Epithelial cell of prostate (primary cell): ENCODE measurements at regions not wholly inside any gene's neighbourhood (a gene's known extent, or its start where the extent isn't known, plus 50 kb on each side); places are given as distances from the start of the nearest gene placed in this dataset.
"Not testable (repeated sequence)": the region's sequence is repeated elsewhere in the genome, so short reads cannot be mapped to it uniquely, and the experiment has no call there.

Experiments
- DNase-seq: peaks from one replicate; pipeline ENCODE4 v3.0.0-alpha.2; 2011; ENCODE audit warnings: low read depth, low spot score
- H3K27ac ChIP-seq: fragments of 450-650 bp; 2 replicates; pipeline ENCODE4 v1.5.1; 2017; ENCODE audit warnings: mild to moderate bottlenecking

DNA sequence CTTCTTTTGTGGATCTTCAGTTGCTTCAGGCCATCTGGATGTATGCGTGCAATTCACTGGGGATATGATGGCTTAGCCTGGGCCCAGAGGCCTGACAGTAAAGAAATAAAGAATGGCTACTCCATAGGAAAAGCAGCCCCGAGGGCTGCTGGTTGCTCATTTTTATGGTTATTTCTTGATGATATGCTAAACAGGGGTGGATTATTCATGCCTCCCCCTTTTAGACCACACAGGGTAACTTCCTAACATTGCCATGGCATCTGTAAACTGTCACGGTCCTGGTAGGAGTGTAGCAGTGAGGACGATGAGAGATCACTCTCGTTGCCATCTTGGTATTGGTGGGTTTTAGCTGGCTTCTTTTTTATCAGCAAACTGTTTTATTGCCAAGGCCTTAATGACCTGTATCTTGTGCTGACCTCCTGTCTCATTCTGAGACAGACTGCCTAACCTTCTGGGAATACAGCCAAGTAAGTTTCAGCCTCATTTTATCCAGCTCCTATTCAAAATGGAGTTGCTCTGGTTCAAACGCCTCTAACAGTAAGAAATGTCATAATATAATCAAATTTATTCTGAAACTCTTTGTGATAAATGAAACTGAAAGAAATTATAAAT lies 60.5 kb downstream of the DSEL start:
- DNase-seq, result no peak
- H3K27ac ChIP-seq, result no peak overlapping the region

DNA sequence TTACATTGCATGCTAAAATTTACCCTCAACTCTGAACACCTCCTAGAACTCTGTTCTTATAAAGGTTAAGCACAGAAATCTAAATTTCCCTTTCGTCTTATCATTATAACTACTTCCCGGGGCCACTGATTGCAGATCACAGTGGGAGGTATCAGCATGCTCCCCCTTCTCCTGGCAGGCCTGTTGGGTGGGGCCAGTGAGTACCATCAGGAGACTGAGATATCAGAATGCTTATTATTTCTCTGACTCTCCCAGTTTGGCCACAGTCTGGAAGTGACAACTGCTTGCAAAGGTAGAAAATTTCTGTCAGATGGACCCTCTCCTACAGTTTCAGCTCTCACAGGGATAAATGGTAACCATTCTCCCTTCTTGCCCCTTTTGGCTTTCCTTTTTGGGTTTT lies 62.6 kb downstream of the DSEL start:
- DNase-seq, result no peak
- H3K27ac ChIP-seq, result no peak overlapping the region

DNA sequence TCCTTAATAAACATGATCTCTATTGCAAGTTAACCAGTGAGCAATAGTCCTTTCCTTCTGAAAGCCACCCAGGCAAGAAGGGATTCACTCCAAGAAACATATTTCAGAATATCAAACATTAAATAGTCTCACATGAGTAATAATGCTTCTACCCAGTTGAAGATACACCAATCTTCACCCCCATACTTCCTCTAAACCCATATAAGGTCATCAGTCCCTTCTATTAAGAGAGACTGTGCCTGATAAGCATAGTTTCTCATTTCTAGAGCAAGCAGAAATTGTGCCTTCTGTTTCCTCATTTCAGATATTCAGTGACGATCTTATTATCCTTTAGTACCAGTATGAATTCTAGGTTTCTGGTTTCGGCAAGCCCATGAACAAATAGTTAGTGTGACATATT lies 64.6 kb downstream of the DSEL start:
- no peak for DNase-seq
- no peak overlapping the region for H3K27ac ChIP-seq

DNA sequence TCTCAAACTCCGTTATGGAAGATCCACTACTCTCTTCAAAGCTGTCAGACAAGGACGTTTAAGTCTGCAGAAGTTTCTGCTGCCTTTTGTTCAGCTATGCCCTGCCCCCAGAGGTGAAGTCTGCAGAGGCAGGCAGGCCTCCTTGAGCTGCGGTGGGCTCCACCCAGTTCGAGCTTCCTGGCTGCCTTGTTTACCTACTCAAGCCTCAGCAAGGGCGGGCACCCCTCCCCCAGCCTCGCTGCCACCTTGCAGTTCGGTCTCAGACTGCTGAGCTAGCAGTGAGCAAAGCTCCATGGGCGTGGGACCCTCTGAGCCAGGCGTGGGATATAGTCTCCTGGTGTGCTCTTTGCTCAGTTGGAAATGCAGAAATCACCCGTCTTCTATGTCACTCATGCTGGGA lies 65.4 kb downstream of the DSEL start:
- not testable (repeated sequence) for DNase-seq, H3K27ac ChIP-seq

DNA sequence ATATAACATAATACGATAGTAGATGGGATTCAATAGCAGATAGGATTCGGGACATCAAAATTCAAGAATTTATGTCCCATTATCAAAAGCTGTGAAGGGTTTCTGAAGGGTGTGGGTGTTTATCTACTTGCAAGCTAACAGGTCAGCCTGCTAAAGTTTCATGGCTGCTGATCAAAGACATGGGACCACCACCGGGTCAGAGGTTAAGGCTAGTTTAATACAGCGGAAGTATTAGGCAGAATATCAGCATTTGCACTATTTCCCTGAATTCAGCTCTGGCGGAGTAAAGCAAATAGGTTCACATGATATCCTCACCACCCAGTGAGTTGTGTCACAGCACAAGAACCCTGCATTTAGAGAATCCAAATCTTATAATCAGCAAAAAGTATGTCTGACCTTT lies 82.5 kb downstream of the DSEL start:
- no peak overlapping the region for H3K27ac ChIP-seq
- DNase-seq, result no peak

DNA sequence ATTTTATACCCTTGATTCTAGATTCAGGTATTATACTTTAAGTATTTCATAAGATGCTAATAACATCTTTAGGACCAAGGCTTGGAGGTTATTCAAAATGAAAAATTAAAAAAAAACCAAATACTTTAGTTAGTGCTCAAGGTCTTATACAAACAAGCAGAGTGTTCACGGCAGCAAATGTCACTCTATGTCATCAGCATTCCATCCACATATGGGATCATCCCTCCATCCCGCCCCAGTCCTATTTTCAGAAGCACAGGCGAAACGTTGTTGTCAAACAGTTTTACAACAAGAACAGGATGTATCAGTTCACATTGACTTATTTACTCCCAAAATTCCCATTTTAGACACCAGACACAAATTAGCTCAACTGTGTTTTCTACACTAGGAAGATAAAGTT lies 83.7 kb downstream of the DSEL start:
- H3K27ac ChIP-seq, result no peak overlapping the region
- no peak for DNase-seq

GRCh38 chr18:67428805-67429204 lies 87.7 kb downstream of the DSEL start:
- no peak for DNase-seq
- H3K27ac ChIP-seq, result no peak overlapping the region

- no peak for DNase-seq
- H3K27ac ChIP-seq, result no peak overlapping the region
Measured at GRCh38 chr18:67428158-67428557, 88.4 kb downstream of the DSEL start.

DNA sequence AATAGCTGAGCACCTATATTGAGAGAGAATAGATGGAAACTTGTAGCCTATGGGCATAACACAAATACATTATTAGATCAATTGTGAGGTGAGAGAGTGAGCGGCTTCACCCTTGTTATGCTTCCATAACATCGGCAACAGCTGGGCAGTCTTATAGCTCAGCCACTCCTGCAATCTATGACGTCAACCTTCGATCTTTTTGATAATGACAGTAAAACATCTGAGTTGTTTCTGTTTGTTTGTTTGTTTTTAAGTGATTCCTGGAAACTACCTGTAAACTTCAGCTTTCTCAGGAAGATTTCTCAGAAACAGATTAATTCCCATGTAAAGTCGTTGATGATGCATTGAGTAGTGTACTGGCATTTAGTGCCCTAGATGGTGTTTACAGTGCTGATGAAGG lies 90.0 kb downstream of the DSEL start:
- no peak for DNase-seq
- no peak overlapping the region for H3K27ac ChIP-seq

DNA sequence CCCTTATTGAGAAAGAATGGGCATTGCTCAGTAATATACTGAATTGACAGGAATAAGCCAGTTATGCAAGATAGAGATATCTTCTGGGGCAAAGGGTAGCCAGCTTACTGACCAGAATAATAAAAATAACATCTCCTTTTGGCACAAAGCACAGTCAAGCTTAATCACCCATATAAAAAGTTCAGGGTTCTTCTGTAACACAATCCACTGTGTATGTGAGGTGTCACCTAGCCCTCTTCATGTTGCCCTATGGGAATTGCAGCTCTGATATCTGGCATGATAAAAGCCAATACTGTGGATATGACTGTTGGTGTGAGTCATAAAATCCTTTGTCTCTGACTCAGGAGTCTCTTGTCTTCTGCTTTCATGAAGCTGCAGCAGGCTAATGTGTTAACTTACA lies 90.8 kb downstream of the DSEL start:
- DNase-seq, result peak; percentile 87
- peak overlapping the region; percentile 11 for H3K27ac ChIP-seq

GRCh38 chr18:67421651-67422050 lies 94.9 kb downstream of the DSEL start:
- DNase-seq, result no peak
- H3K27ac ChIP-seq, result no peak overlapping the region

- no peak overlapping the region for H3K27ac ChIP-seq
- no peak for DNase-seq
Measured at GRCh38 chr18:67417864-67418523, 98.5 kb downstream of the DSEL start.

DNA sequence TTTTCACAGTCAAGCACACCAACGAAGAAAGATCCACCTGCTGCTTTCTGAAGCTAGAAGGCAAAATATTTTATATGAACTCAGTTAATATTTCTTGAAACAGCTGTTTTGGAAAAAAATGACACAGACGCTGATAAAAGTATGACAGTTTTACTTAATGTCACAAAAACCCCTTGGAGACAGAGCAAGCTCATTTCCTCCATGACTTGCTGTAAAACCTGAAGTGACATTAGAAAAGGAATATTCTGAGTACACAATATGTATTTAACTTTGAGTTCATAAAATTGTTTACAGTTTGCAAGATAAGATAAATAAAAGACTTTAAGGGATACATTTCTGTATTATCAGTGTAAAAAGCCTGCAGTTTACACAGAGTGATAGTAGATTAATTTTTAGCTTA lies 105.4 kb downstream of the DSEL start:
- no peak for DNase-seq
- no peak overlapping the region for H3K27ac ChIP-seq

DNA sequence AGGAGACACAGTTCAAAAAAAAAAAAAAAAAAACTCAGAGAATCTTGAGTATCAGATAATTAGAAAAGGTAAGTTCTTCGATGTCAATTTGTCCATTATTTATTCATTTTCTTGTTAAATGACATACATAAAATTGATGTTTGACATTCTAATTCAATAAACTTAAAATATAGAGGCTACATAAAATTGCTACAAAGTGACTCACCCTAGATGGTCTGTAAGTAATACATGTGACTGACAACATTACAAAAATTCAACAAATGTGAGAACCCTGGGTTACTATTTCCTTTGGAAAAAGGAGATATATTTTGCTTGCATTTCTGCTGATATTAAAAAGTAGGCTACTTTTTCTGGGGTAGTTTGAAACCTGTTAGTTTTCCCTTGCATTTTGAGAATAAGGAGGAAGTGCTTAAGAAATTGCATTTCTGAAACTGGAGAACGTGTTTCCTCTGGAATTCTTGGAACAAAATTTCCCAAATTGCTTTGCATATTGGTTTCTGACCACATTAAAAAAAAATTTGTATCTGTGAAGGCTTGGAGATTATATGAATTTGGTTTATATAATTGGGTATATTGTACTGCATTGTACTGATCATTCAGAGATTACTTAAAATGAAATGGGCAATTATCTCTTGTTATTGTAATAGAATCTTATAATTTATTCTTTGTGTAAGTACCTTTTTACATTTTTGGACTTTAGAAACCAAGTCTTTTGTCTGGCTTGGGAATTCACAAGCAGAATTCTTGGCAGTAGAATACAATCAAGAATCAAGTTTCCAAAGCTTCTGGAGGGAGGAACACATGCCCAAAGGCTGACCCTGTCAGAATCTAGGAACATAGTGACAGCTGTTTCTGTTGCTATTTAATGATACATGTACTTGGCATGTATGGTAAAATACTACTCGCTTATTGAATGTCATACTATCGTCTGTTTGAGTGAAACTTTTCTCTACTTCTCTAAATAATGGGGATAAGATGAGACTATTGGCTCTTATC lies 106.1 kb downstream of the DSEL start:
- no peak overlapping the region for H3K27ac ChIP-seq
- DNase-seq, result no peak

- no peak overlapping the region for H3K27ac ChIP-seq
- no peak for DNase-seq
Measured at GRCh38 chr18:67408240-67408639, 108.3 kb downstream of the DSEL start.

DNA sequence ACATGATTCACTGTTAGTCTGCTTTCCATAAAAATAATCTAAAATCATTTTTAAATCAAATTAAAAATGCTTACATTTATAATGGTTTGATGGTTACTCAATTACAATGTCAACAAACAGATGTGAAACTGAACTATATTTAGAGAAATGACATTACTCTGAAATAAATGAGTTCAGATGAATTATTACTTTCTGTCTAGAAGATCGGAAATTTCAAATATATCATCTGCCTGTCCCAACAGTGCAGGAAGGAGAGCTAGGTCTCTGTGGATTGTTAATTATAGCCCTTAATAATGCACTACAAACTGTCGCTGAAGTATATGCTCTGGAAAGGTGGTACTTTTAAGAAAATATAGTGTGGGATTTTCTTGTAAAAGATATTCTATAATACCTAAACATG lies 109.8 kb downstream of the DSEL start:
- H3K27ac ChIP-seq, result no peak overlapping the region
- DNase-seq, result no peak

DNA sequence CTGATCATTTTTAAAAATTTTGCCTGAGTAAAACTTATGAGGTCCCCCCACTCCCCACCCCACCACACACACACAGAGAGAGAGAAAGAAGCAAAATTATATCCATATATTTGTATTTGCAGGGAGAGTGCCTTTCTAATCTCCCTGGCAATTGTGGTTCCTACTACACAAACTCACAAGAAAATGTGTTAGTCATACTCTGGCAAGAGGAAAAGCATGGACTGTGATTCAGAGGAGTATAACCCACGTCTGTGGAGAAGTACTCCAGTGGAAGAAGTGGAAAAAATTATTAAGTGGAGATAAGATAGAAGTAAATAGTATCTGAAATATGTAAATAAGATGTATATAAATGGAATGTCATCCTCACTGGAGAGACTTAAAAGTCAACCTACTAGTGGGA lies 114.0 kb downstream of the DSEL start:
- H3K27ac ChIP-seq, result no peak overlapping the region
- no peak for DNase-seq

GRCh38 chr18:67400502-67401117 lies 115.9 kb downstream of the DSEL start:
- no peak for DNase-seq

DNA sequence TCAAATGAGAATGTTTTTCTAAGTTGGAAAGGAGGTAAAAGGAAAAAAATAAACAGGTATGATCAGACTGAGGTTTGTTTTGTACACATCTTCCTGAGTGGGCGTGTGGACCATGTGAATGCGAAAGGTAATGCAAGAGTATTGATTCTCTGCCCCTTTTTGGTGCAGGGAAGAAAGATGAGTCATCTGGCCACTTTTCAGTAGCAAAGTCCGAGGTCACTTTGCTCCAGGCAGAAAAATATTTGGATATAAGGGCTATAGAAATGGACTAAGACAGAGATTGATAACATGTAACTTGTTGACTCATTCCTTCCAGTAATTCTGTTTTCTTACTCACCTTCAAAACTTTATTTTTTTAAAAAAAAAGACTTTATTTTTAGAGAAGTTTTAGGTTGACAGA lies 130.5 kb downstream of the DSEL start:
- DNase-seq, result no peak
- no peak overlapping the region for H3K27ac ChIP-seq

More at GRCh38 chr18:67400502-67401117, 115.9 kb downstream of the DSEL start:
- no peak overlapping the region for H3K27ac ChIP-seq

GRCh38 chr18:67385455-67385854 lies 131.1 kb downstream of the DSEL start:
- no peak for DNase-seq
- H3K27ac ChIP-seq, result no peak overlapping the region

DNA sequence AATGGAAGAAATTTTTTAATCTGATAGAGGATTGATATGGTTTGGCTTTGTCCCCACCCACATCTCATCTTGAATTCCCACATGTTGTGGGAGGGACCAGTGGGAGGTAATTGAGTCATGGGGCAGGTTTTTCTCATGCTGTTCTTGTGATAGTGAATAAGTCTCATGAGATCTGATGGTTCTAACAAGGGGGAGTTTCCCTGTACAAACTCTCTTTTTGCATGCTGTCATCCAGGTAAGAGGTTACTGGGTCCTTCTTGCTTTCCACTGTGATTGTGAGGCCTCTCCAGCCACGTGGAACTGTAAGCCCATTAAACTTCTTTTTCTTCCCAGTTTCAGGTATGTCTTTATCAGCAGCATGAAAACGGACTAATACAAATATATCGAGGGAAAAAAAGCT lies 132.5 kb downstream of the DSEL start:
- DNase-seq, result not testable (repeated sequence)

More for the DNA sequence above, 132.5 kb downstream of the DSEL start:
- not testable (repeated sequence) for H3K27ac ChIP-seq
